ENCODE measurements at regions not wholly inside any gene's neighbourhood (a gene's known extent, or its start where the extent isn't known, plus 50 kb on each side); places are given as distances from the start of the nearest gene placed in this dataset.
A peak's percentile ranks its signal among the peaks of the same experiment; 100 is the strongest.

- DNase-seq = no peak
Observed at GRCh38 chr11:91952056-91952455, 272.6 kb upstream of the FAT3 start.

DNA sequence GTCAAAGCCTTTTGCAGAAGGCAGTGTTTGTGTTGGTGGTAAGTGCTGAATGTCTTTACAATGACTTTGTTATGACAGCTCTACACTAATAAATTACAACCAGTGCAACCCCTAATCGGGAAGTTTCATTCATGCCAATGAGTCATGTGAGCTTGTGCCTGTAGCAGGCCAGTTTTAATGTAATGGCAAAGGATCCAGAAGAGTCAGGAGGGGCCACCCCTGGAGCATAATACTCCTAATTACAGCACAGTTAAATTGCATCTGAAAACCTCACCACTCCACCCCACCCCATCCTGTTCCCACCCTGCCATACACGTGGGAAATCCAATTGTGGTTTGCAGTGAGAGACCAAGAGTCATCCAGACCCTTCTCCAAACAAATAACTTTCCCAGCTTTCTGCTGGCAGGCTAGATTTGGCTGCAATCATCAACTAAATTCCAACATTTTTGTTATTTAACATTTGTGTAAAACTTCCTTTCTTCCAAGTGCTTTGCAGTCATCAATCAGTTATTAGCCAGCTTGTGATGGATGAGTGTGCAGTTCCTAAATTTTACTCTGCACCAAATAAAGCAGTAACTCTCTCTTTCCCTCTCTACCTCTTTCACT, 277.3 kb upstream of the FAT3 start:
- H3K4me3 ChIP-seq = no peak overlapping the region
- intact Hi-C loops (cut with DNase I; ENCODE audit: low total_unique reads) = no loop called here
- DNase-seq = no peak
- H3K27ac ChIP-seq = no peak overlapping the region
- TF ChIP-seq, protein P1, sequence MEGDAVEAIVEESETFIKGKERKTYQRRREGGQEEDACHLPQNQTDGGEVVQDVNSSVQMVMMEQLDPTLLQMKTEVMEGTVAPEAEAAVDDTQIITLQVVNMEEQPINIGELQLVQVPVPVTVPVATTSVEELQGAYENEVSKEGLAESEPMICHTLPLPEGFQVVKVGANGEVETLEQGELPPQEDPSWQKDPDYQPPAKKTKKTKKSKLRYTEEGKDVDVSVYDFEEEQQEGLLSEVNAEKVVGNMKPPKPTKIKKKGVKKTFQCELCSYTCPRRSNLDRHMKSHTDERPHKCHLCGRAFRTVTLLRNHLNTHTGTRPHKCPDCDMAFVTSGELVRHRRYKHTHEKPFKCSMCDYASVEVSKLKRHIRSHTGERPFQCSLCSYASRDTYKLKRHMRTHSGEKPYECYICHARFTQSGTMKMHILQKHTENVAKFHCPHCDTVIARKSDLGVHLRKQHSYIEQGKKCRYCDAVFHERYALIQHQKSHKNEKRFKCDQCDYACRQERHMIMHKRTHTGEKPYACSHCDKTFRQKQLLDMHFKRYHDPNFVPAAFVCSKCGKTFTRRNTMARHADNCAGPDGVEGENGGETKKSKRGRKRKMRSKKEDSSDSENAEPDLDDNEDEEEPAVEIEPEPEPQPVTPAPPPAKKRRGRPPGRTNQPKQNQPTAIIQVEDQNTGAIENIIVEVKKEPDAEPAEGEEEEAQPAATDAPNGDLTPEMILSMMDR (IDR thresholded peaks at IDR 0.05) = no peak
- no peak for TF ChIP-seq POLR2A (IDR thresholded peaks at IDR 0.05)
- no peaks in the 10 kb centered on the region for H3K9me3 ChIP-seq
- H3K4me1 ChIP-seq = peaks cover 6 to 7% of the 10 kb centered on the region in 2 donors
- H3K27me3 ChIP-seq = no peaks in the 10 kb centered on the region
- no peaks in the 10 kb centered on the region for H3K36me3 ChIP-seq

More at GRCh38 chr11:91952056-91952455, 272.6 kb upstream of the FAT3 start:
- Histone ChIP-seq H3K36me3 (no peaks in the 10 kb centered on the region), H3K27ac (no peak overlapping the region), H3K27me3 (no peaks in the 10 kb centered on the region), H3K9me3 (no peaks in the 10 kb centered on the region), H3K4me3 (no peak overlapping the region), H3K4me1 (peaks cover under 1 to 5% of the 10 kb centered on the region in 2 donors)
- TF ChIP-seq, protein P1 (IDR thresholded peaks at IDR 0.05) = no peak
- no peak for TF ChIP-seq POLR2A (IDR thresholded peaks at IDR 0.05)
- intact Hi-C loops (cut with DNase I; ENCODE audit: low total_unique reads) = loop anchor here (10.0 kb wide), 1 partner anchor 93 kb away; no protein-coding TSS in a partner anchor

GRCh38 chr11:91946397-91946951, 278.1 kb upstream of the FAT3 start:
- TF ChIP-seq, protein P1 (IDR thresholded peaks at IDR 0.05) = no peak
- TF ChIP-seq POLR2A (IDR thresholded peaks at IDR 0.05) = no peak
- Histone ChIP-seq H3K27me3 (no peaks in the 10 kb centered on the region), H3K36me3 (no peaks in the 10 kb centered on the region), H3K4me3 (no peak overlapping the region), H3K4me1 (peaks cover 6 to 7% of the 10 kb centered on the region in 2 donors), H3K9me3 (no peaks in the 10 kb centered on the region), H3K27ac (no peak overlapping the region)
- intact Hi-C loops (cut with DNase I; ENCODE audit: low total_unique reads) = no loop called here
- DNase-seq = no peak

DNA sequence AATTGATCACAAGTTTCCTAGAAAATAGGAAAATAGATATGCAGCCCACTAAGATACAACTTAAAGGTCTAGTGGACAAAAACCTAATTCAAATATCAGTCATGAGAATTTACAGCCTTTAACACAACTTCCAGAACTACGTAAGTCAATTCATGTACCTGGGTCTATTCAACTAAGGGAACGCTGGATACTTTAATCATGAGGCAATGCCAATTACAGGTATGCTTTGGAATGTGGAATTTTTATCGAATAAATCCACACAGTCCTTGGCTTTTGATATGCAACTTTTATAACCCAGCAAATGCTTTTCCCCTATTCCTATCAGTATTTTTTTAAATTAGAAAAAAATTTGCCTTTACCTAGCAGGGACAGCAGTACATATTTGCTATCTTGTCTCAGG, 289.5 kb upstream of the FAT3 start:
- H3K27ac ChIP-seq = no peak overlapping the region
- TF ChIP-seq POLR2A (IDR thresholded peaks at IDR 0.05) = no peak
- TF ChIP-seq, protein P1 (IDR thresholded peaks at IDR 0.05) = no peak

DNA sequence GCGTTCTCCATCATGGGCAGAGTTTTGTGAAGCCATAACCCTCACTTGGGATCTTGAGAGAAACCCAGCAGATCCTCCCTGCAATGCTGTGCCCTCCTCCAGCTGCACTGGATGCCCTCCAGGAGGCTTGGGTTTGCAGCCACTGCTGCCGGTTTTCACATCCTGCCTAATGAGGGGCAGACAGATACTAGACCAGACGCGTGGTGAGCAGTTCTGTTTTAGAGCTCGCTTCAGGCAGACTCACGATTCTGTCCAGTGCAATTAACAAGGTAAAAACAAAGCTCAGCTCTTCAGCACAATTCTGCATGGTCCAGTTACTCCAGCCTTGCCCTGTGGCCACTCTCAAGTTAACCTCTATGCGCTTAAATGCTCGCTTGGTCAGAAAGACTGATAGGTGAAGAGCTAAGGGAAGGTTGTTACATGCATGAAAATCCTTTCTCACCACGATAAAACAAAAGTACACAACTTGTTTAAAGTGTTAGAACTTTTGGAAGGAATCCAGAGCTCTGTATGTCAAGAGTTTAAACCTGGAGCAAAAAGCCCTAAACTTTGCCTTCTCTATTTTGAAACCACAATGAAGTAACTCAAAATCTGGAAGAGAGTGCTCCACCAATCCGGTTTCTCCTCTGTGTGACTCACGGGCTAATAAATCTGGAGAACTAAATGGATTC, 292.3 kb upstream of the FAT3 start:
- H3K4me3 ChIP-seq = no peak overlapping the region
- H3K9me3 ChIP-seq = no peaks in the 10 kb centered on the region
- H3K36me3 ChIP-seq = no peaks in the 10 kb centered on the region
- H3K4me1 ChIP-seq = no peaks in the 10 kb centered on the region
- peak in 1 of 2 donors; percentile 15 for DNase-seq
- peak overlapping the region in 1 of 2 donors; percentile 18 for H3K27ac ChIP-seq
- H3K27me3 ChIP-seq = no peaks in the 10 kb centered on the region
- TF ChIP-seq, protein P1 (IDR thresholded peaks at IDR 0.05) = no peak
- intact Hi-C loops (cut with DNase I; ENCODE audit: low total_unique reads) = no loop called here

More for the DNA sequence above, 289.5 kb upstream of the FAT3 start:
- intact Hi-C loops (cut with DNase I; ENCODE audit: low total_unique reads) = no loop called here
- no peak for DNase-seq
- Histone ChIP-seq H3K27me3 (no peaks in the 10 kb centered on the region), H3K4me1 (no peaks in the 10 kb centered on the region), H3K9me3 (no peaks in the 10 kb centered on the region), H3K4me3 (no peak overlapping the region), H3K36me3 (no peaks in the 10 kb centered on the region)
